Gastroesophageal sphincter (tissue), 3 donors: ENCODE measurements at regions not wholly inside any gene's neighbourhood (a gene's known extent, or its start where the extent isn't known, plus 50 kb on each side); places are given as distances from the start of the nearest gene placed in this dataset.

Experiments
- CTCF ChIP-seq, 4 experiments: fragments of 200-600 bp in 2 of 4; fragments of 450-650 bp in 2 of 4; sonication (generic) in 1 of 4; IDR thresholded peaks; one replicate each; pipeline ENCODE4 v1.5.1; 2017 to 2019; ENCODE audit warnings: antibody characterized with exemption in 4 of 4, mild to moderate bottlenecking in 2 of 4, moderate library complexity in 2 of 4
- EP300 ChIP-seq: sonication (generic); formaldehyde crosslinking; IDR thresholded peaks from one replicate; pipeline ENCODE4 v1.6.1; 2017; ENCODE audit warnings: antibody characterized with exemption, mild to moderate bottlenecking
- POLR2A ChIP-seq, 2 donors: fragments of 450-650 bp; IDR thresholded peaks; one replicate each; pipeline ENCODE4 v1.6.1; 2017; ENCODE audit warnings: antibody characterized with exemption in 2 of 2, mild to moderate bottlenecking in 2 of 2, moderate library complexity in 1 of 2

- TF ChIP-seq EP300 (no peak), CTCF (IDR thresholded peaks at IDR 0.05) (no peak), POLR2A (IDR thresholded peaks at IDR 0.05) (no peak)
Measured at GRCh38 chr2:18131761-18132160, 253.3 kb downstream of the KCNS3 start.
